GM21515 (cell line): ENCODE measurements at regions not wholly inside any gene's neighbourhood (a gene's known extent, or its start where the extent isn't known, plus 50 kb on each side); places are given as distances from the start of the nearest gene placed in this dataset.
"Not testable (repeated sequence)": the region's sequence is repeated elsewhere in the genome, so short reads cannot be mapped to it uniquely, and the experiment has no call there.

Source experiments
- ATAC-seq: cut with Tn5 transposase; IDR thresholded peaks from one replicate; pipeline ENCODE4 v1.9.1; 2021; ENCODE audit not compliant: unreplicated experiment

DNA sequence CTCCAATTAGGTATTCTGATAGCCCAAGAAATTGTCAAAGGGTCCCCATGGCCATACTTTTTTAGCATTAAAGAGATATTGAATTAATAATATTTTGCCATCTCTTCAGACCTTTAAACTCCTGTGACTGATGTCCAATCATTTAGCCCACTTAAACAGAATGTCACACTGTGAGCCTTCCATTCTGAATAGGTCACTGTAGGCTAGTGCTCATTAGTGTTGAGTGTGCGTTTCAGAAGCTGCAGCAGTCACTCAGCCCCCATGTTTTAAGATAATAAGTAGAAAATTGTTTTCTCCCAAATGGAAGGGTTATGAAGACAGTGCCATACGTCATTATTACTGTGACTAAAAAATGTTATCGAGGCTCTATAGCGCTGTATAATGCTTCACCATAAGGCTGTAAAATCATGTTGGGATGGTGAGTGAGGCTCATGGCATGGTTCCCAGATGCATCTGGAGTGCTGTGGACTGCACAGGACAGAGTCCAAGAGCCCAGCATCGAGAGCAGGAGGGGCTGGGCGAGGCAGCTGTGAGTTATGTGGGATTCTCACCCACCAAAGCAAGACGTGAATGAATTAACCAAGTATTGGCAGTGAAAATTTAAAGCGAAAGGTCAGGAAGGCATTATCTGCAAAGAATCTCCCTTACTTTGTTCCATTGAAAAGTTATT, 2112.9 kb upstream of the WWC1 start:
- ATAC-seq = no peak

DNA sequence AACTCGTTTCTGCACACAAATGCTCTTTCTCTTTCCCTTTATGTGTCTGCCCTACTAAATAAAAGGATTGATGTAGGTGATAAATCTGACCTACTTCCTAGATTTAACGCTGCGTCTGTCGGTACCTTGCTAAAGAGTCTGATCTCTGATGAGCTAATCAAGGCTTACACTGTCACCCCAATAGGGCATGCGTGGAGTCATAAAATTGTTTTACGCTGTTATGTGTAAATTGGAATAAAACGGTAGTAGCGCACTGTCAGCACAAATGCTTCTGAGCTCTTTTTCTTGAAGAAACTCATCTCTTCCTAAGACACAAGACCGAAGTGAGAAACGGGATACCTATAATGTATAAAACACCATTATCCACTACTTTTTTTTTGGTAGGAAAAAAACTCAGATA, 2106.3 kb upstream of the WWC1 start:
- no peak for ATAC-seq

DNA sequence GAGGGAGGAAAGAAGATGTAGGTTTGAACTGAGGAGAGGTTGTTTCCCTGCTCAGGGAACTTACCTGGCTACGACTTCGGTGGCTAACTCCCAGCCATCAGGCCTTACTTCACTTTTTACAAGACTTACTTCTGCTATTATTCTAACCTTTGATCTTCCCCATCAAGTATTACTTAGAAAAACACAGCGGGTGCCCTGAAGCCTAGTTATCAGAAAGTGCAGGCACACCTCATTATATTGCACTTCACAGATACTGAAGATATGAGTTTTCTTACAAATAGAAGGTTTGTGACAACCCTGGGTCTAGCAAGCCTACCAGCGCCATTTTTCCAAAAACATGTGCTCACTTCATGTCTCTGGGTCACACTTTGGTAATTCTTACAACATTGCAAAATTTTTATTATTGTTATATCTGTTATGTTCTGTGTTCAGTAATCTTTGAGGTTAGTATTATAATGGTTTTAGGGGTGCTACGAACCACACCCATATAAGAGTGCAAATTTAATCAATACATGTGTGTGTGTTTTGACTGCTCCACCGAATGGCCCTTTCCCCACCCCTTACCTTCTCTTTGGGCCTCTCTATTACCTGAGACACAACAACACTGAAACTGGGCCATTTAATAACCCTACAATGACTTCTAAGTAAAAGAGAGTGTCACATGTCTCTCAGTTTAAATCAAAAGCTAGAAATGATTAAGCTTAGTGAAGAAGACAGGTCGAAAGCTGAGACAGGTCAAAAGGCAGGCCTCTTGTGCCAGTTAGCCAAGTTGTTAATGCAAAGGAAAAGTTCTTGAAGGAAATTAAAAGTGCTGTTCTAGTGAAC, 2102.7 kb upstream of the WWC1 start:
- ATAC-seq = no peak

DNA sequence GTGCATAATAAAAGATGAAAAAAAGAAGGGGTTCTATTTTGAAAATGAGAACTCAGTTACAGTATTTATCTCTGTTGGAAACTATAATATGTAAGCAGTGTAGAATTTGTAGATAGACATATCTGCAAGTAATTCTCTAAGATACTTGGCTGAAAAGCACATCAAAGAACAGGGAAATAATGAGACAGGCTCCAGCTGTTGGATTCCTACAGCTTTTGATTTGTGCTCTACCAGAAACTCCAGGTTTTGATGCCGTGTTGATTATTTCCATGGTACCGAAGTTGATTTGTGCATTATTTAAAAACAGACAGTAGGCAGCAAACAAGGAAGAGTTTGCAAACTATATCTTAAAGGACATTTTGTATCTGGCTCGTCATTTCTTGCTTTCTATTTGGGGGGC, 2098.7 kb upstream of the WWC1 start:
- no peak for ATAC-seq

DNA sequence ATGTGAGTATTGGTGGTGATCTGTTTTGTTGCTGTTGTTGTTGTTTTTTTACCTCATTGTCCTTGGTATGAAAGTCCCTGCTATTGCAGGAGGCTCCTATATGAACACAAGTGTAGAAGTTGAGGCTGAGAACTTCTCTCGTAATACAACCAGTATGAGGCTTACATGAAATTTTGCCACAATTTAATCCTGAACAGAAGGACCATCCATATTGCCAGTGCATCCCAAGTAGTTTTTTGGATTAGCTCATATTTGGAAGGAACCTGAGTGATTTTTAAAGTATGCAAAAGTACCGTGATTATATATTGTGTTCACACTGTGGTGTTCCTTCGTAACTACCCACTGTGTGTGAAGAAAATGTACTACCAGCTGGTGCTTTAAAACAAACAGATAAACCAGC, 2095.5 kb upstream of the WWC1 start:
- ATAC-seq = no peak

DNA sequence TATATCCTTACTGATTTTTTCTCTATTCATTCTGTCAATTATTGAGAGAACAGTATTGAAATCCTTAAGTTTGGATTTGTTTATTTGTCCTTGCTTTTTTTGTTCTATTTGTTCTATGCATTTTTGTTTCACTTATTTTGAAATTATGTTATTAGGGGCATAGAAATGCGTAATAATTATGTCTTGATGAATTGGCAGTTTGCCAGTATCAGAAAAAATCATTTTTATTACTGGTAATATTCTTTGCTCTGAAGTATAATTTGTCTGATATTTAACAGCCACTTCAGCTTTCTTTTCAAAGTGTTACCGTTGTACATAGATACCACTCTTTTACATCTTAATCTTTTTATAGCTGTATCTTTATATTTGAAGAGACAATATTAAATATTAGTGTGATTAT, 2090.9 kb upstream of the WWC1 start:
- ATAC-seq = no peak

DNA sequence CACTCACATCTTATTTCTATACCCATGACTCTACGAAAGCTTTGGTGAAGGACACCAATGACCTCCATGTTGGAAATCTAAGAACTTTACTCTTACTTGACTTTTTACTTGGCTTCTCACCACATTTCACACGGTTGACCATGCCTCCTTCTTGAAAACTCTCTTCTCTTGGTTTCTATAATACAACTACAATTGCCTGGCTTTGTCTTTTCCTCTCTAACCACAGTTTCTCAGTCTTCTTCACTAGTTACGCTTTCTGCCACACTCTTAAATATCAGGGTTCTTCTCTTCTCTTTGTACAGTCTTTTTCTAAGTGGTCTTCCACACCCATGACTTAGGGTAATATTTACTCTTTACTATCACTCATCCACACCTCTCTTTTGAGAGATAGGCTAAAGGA, 2079.8 kb upstream of the WWC1 start:
- no peak for ATAC-seq

DNA sequence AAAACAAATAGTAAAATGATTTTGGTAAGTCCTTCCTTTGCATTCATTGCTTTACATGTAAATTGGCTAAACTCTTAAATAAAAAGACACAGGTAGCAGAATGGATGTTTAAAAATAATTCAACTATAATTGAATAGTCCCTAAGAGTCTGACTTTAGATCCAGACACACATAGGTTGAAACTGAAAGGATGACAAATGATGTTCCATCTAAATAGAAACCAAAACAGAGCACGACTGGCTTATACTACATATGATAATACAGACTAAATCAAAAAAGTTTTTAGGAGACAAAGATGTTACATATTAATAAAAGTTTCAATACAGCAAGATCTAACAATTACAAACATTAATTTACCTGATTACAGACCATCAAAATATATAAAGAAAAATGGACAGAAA, 2055.1 kb upstream of the WWC1 start:
- ATAC-seq = no peak

DNA sequence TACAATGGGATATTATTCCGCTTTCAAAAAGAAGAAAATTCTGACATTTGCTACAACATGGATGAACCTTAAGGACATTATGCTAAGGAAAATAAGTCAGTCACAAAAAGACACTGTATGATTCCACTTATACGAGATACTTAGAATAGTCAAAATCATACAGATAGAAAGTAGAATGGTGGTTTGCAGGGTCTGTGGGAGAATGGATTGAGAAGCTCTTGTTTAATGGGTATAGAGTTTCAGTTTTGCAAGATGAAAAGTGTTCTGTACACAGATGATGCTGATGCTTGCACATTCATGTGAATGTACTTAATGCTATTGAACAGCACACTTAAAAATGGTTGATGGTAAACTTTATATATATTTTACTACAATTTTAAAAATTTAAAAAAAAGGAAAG, 2050.7 kb upstream of the WWC1 start:
- no peak for ATAC-seq

DNA sequence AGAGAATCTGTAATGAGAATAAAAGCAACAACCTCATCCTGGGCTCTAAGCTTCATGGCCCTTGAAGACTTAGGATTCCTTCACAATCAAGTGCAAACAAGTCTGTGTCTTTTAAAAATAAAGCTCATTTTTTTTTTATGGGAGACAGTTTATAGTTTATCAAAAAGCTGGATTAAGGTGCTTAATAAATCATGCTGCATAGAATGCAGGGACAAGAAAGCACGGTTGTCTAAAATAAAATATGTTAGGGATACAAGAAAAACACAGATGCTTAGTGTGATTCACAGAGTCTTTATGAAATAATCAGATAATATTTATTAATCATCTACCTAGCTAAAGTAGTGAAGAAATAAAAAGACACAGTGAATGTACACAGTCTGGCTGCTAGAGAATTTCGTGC, 2045.9 kb upstream of the WWC1 start:
- no peak for ATAC-seq

DNA sequence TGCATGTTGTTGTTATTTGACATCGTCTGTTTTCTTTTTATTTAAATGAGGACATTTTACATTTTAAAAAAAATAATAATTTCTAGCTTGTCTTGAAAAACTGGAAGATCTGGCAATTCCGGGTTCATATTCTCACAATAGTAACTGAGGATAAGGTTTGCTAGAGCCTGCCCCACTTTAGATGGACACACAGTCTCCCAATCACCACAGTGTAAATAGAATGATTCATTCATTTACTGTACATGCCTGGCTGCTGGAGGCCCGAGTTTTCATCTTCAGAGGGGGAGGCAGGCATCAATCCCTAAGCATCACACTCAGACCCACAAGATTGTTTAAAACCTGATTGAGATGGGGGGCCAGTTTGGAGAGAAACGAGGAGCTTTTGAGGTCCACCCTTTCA, 2039.7 kb upstream of the WWC1 start:
- no peak for ATAC-seq

DNA sequence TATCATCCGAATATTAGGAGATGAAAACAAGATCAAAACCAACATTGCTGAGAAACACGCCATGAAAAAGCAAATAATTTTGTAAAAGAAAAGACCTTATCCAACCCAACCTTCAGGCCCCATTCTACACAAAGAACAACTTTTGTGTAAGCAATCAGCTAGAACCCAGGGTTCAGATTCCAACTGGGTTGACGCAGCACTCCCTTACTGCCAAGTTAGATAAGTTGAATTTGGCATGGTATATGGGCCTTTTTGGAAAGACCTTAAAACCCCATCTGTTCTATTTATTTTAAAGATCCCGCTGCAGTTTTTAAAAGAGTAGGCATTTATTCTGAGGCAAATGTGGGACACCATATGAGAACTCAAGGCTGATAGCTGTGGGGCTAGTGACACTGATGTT, 2033.8 kb upstream of the WWC1 start:
- no peak for ATAC-seq

DNA sequence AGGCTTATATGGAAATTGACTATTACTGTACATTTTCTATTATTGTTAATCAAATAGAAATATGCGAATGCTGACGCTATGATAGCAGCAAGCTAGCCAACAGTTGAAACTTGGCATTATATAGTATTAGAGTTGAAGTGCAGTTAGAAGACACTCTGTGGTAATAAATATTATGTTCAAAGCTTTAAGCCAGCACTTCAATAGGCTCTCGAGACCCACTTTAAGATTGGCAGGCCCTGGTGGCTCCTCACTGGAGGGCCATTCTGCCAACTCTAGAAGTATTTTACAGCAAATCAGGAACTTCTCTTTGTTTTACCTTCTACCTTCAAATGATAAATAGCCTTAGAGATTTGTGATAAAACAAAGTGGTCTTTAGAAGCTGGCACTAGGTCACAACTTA, 2029.0 kb upstream of the WWC1 start:
- ATAC-seq = no peak

DNA sequence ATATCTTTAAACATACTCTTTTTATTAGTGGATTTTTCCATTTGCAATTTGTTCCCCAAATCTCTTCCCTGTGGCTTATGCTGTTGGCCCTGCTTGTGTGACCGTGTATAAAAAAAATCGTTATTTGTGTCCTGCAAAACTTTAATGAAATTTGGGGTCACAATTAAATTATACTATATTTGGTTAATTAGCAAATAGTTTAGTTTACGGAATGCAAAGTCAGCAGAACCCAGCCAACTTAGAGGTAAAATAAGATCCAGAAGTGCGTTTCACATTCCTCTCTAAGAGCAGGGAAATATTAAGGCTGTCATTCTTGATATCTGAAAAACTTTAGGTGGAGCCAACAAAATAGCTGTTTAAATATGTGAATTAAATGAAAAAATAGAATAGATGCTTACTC, 2023.5 kb upstream of the WWC1 start:
- ATAC-seq = no peak

DNA sequence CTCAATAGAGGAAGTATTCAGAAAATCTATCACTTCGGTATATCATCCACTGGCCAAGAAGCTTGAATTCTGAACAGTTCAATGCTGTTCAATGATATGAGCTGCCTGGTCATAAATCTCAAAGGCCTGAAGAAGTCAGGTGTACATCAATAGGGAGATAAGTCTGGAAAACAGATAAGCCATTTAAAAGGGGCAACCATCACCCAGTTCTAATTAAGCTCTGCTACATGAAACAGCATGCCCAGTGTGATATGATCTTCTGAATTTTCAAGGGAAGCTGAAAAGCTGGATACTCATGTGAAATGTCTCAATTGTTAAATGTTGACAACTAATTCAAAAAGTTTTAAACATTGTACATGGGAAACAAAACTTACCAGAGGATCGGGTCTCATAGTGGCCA, 2020.7 kb upstream of the WWC1 start:
- ATAC-seq = no peak

DNA sequence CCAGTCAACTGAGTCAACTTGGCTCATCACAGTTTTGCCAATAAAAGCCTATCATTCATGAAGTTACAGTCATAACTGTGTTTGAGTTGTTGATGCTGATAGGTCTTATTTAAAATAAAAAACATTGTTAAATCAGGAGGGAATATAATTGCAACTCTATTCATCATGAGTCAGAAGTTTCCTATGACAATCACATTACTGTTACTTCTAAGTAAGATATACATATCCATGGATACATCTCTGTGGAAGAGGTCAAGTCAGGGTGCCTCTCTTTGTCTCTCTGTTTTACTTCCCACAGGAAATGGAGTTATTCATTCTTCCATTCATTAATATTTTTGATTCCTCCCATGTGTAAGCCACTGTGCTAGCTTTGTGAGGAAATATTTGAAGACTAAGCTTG, 2015.4 kb upstream of the WWC1 start:
- ATAC-seq = no peak

DNA sequence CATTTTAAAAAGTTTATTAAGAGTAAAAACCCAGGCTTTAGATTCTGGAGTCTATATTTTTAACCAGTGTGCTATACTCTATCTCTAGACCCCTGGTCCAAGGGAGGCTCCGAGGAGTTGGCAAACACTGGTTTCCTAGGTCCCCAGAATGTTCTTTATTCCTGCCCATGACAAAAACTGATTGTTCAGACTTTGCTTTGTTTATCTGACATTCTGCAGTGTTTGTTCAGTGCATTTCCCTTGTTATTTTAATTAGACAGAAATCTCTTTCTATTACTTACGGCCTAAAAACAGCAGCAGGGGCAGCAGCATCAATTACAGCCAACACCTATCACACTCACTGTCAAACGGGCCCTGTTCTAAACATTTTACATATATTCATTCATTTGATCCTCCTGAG, 2011.6 kb upstream of the WWC1 start:
- no peak for ATAC-seq

DNA sequence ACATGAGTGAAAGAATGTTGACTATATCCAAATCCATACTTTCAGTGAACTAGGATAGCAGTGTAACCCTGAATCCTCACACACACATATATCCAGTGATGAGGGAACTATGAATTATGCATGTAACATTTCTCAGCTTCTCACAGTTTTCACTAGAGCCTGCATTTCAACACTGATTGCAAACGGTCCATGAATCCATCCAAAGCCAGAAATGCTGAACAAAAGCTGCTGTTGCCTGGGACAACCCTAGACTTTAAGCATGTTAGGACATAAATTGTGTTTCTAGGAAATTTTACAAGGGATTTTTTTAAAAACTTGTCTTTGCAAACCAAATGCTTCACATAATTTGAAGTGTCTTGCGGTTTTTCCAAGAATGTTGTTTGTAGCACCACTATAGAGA, 2010.0 kb upstream of the WWC1 start:
- ATAC-seq = no peak

DNA sequence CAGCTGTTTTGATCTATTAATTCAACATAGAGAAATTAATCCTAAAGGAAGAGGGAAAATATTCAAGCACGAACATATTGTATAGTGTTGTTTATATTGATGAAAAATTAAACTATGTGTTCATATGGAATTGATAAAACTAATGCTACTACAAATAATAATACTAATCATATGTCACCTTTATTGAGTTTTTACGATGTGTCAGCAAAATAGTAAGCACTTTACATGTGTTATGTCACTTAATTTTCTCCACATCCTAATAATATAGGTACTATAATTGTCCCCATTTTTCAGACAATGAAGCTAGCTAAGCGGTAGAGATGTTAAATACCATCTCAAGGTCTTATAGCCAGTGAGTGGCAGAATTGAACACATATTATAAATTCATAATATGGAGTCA, 2008.5 kb upstream of the WWC1 start:
- ATAC-seq = no peak

DNA sequence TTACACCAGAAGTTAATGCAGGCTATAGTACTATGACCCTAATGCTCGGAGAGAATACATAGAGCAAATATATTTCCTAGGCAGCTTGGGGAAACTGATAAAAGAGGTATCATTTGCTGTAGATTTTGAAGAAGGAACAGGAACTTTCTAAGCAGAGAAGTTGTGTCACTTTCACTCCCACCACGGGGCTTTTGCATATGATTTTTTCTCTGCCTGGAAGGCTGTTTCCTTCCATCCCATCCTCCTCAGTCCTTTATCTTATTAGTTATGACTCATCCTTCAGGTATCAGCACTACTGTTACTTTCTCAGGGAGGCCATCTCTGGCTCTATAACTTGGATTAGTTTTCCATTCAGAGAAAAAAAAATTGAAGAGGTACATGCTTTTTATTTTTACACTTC, 2006.1 kb upstream of the WWC1 start:
- ATAC-seq = no peak

DNA sequence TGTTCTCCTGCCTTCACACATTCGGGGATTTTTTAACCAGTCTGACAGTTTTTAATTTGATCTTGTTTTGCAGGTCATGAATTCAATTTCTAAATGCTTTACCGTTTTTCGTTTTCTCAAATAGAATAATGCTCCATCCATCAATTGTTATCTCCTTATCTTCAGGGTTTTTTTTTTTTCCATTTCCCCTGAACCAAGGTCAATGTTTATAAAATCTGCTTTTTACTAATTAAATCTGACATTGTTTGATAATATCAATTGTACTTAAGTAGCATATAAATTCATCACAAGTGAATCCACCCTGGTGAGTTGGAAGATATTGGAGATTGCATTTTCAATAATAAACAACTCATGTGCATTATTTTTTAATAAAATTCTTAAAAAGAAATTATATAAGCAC, 2004.6 kb upstream of the WWC1 start:
- ATAC-seq = no peak

DNA sequence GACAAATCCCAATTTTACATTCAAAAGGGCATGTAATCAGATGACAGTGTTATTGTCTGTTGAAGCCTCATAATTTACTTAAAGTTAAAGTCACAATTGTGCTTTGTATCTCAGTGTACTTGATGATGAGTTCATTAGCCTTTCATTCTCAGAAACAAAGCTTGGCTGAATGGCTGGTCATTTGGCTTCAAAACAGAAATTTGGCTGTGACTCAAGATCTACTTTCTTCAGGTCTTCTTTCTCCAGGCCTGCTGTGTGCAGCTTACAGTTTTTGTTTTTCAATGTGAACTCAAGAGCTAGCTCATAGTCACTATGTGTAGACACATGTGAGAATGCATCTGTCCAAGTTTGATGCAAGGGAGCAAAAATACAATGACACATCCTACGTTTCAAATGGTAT, 2003.6 kb upstream of the WWC1 start:
- ATAC-seq = no peak

DNA sequence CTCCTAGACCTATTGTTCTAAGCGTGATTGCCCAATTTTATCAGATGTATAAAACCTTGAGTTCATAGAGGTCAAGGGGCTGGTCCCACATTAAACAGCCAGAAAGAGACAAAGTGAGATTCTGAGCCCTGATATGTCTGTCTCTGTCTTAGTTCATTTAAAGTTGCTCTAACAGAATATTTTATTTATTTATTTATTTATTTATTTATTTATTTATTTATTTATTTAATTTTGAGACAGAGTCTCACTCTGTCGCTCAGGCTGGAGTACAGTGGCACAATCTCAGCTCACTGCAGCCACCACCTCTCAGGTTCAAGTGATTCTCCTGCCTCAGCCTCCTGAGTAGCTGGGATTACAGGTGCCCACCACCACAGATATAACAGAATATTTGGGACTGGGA, 1999.6 kb upstream of the WWC1 start:
- not testable (repeated sequence) for ATAC-seq
